HCT116 (cell line): ENCODE measurements at regions not wholly inside any gene's neighbourhood (a gene's known extent, or its start where the extent isn't known, plus 50 kb on each side); places are given as distances from the start of the nearest gene placed in this dataset.

Experiments used
- ATAC-seq: fragments of 200-7000 bp; cut with Tn5 transposase; 2 replicates; pipeline ENCODE4 v1.9.1; 2020; ENCODE audit warnings: mild to moderate bottlenecking, moderate library complexity
- BruUV-seq: library from RNA; stranded (reverse); fragments of 400-500 nt; replicated peaks from 2 replicates; lab custom pipeline; 2021; lab: Mats Ljungman, UMichigan
- CTCF ChIA-PET: fragments of 300-600 bp; sonication (Branson Sonifier 250); formaldehyde crosslinking; loops from one replicate; lab custom pipeline; 2021; ENCODE audit warnings: antibody characterized with exemption; lab: Charles Lee
- POLR2A ChIA-PET: fragments of 300-600, 350-600 bp; sonication (Branson Sonifier 250); formaldehyde crosslinking; loops from one replicate; lab custom pipeline; 2021; ENCODE audit warnings: antibody characterized with exemption; lab: Charles Lee
- RAD21 ChIA-PET, 2 experiments: fragments of 300-600 bp; sonication (Branson Sonifier 250); formaldehyde crosslinking; loops; one replicate each; lab custom pipeline; 2023; ENCODE audit warnings: low total read pairs in 2 of 2; ENCODE audit not compliant: uncharacterized antibody in 2 of 2, unreplicated experiment in 2 of 2, low non-redundant PET in 1 of 2; lab: Charles Lee
- DNase-seq: peaks from one replicate; pipeline ENCODE4 v3.0.0-alpha.2; 2010; ENCODE audit warnings: low read depth, low spot score
- H2AFZ ChIP-seq: fragments of 200-600 bp; shearing (Covaris generic), sonication (generic); 2 replicates; pipeline ENCODE4 v1.6.1; 2017; ENCODE audit warnings: low read depth, mixed run types, mixed read lengths, antibody characterized with exemption, low read length; ENCODE audit not compliant: poor library complexity, severe bottlenecking
- H3K27ac ChIP-seq: 2 replicates; pipeline ENCODE4 v1.5.1; 2012; ENCODE audit warnings: low read depth, low read length
- H3K27me3 ChIP-seq: fragments of 200-600 bp; sonication (generic); 2 replicates; pipeline ENCODE4 v1.6.1; 2016; ENCODE audit warnings: mixed run types, low read length, mixed read lengths; ENCODE audit not compliant: insufficient read depth
- H3K36me3 ChIP-seq, 2 experiments: fragments of 200-500 bp in 1 of 2; fragments of 200-600 bp in 1 of 2; sonication (Bioruptor generic) in 1 of 2; sonication (generic) in 1 of 2; 2 replicates each; pipeline versions ENCODE4 v1.5.1 to v1.6.1; 2014 to 2016; ENCODE audit warnings: low read length in 2 of 2, inconsistent platforms in 1 of 2, mixed read lengths in 1 of 2, mixed run types in 1 of 2; ENCODE audit not compliant: insufficient read depth in 2 of 2, control insufficient read depth in 1 of 2
- H3K4me1 ChIP-seq, 2 experiments: fragments of 200-600 bp in 1 of 2; sonication (generic) in 1 of 2; 2 replicates each; pipeline versions ENCODE4 v1.5.1 to v1.6.1; 2012 to 2017; ENCODE audit warnings: low read length in 2 of 2, inconsistent platforms in 1 of 2, mild to moderate bottlenecking in 1 of 2, mixed read lengths in 1 of 2, mixed run types in 1 of 2, moderate library complexity in 1 of 2; ENCODE audit not compliant: insufficient read depth in 2 of 2, control insufficient read depth in 1 of 2
- H3K4me2 ChIP-seq: fragments of 200-600 bp; sonication (generic); 2 replicates; pipeline ENCODE4 v1.6.1; 2017; ENCODE audit warnings: mixed run types, low read length, mixed read lengths
- H3K4me3 ChIP-seq, 2 experiments: fragments of 200-600 bp in 1 of 2; sonication (generic) in 1 of 2; replicated peaks in 1 of 2; 2 replicates each; pipeline ENCODE4 v1.5.1; 2011 to 2016; ENCODE audit warnings: low read length in 2 of 2, control low read depth in 1 of 2, low read depth in 1 of 2, mild to moderate bottlenecking in 1 of 2, mixed read lengths in 1 of 2, mixed run types in 1 of 2
- H3K79me2 ChIP-seq: fragments of 200-600 bp; sonication (generic); 2 replicates; pipeline ENCODE4 v1.6.1; 2017; ENCODE audit warnings: mild to moderate bottlenecking, mixed run types, low read length, moderate library complexity, mixed read lengths; ENCODE audit not compliant: insufficient read depth
- H3K9ac ChIP-seq: fragments of 200-600 bp; sonication (generic); 2 replicates; pipeline ENCODE4 v1.6.1; 2016; ENCODE audit warnings: low read length, mixed read lengths
- H3K9me2 ChIP-seq: fragments of 200-600 bp; sonication (generic), shearing (Covaris generic); 2 replicates; pipeline ENCODE4 v1.6.1; 2017; ENCODE audit warnings: mixed run types, mild to moderate bottlenecking, moderate library complexity; ENCODE audit not compliant: insufficient read depth
- H3K9me3 ChIP-seq, 2 experiments: fragments of 200-500 bp in 1 of 2; fragments of 200-600 bp in 1 of 2; sonication (Bioruptor generic) in 1 of 2; sonication (generic) in 1 of 2; 2 replicates each; pipeline ENCODE4 v1.6.1; 2014 to 2017; ENCODE audit warnings: low read length in 2 of 2, mixed read lengths in 2 of 2, inconsistent platforms in 1 of 2, low read depth in 1 of 2, mild to moderate bottlenecking in 1 of 2, mixed run types in 1 of 2, moderate library complexity in 1 of 2; ENCODE audit not compliant: control insufficient read depth in 1 of 2, insufficient read depth in 1 of 2
- H4K20me1 ChIP-seq: fragments of 200-600 bp; sonication (generic), shearing (Covaris generic); 2 replicates; pipeline ENCODE4 v1.6.1; 2017; ENCODE audit warnings: mixed run types, mild to moderate bottlenecking, moderate library complexity; ENCODE audit not compliant: insufficient read depth
- ATF3 ChIP-seq: IDR thresholded peaks from 2 replicates; pipeline ENCODE4 v1.6.1; 2012
- CEBPB ChIP-seq: IDR thresholded peaks from 2 replicates; pipeline ENCODE4 v1.6.1; 2012; ENCODE audit warnings: low read depth
- CTCF ChIP-seq, 3 experiments: fragments of 200-600 bp in 1 of 3; sonication (generic) in 1 of 3; IDR thresholded peaks in 2 of 3; conservative IDR thresholded peaks in 1 of 3; 2 replicates each; pipeline ENCODE4 v1.5.1; 2012 to 2017; ENCODE audit warnings: low read depth in 2 of 3, low read length in 2 of 3, antibody characterized with exemption in 1 of 3, borderline replicate concordance in 1 of 3, control low read depth in 1 of 3, mild to moderate bottlenecking in 1 of 3, mixed read lengths in 1 of 3, mixed run types in 1 of 3, moderate library complexity in 1 of 3; ENCODE audit not compliant: insufficient read depth in 1 of 3
- EGR1 ChIP-seq: IDR thresholded peaks from 2 replicates; pipeline ENCODE4 v1.6.1; 2012; ENCODE audit warnings: low read depth
- FOSL1 ChIP-seq: IDR thresholded peaks from 2 replicates; pipeline ENCODE4 v1.6.1; 2012; ENCODE audit warnings: low read depth
- MAX ChIP-seq: IDR thresholded peaks from 2 replicates; pipeline ENCODE4 v1.6.1; 2012
- POLR2A ChIP-seq: IDR thresholded peaks from 2 replicates; pipeline ENCODE4 v1.7.0; 2011; ENCODE audit warnings: borderline replicate concordance; ENCODE audit not compliant: insufficient read depth, insufficient read length; ENCODE audit errors: extremely low read depth
- RAD21 ChIP-seq: IDR thresholded peaks from 2 replicates; pipeline ENCODE4 v1.6.1; 2012; ENCODE audit warnings: low read depth, mild to moderate bottlenecking
- REST ChIP-seq: IDR thresholded peaks from 2 replicates; pipeline ENCODE4 v1.6.1; 2012; ENCODE audit warnings: low read depth
- SP1 ChIP-seq: IDR thresholded peaks from 2 replicates; pipeline ENCODE4 v1.6.1; 2012; ENCODE audit warnings: low read depth
- SRF ChIP-seq: IDR thresholded peaks from 2 replicates; pipeline ENCODE4 v1.6.1; 2012; ENCODE audit warnings: low read depth
- TCF7L2 ChIP-seq: IDR thresholded peaks from 2 replicates; pipeline ENCODE4 v1.7.0; 2011; ENCODE audit warnings: borderline replicate concordance, inconsistent platforms; ENCODE audit not compliant: insufficient read depth, insufficient read length; ENCODE audit errors: extremely low read depth
- YY1 ChIP-seq: IDR thresholded peaks from 2 replicates; pipeline ENCODE4 v1.6.1; 2011; ENCODE audit warnings: low read length, low read depth, moderate library complexity, mild to moderate bottlenecking; ENCODE audit not compliant: insufficient replicate concordance; ENCODE audit errors: extremely low read depth
- ZBTB33 ChIP-seq: IDR thresholded peaks from 2 replicates; pipeline ENCODE4 v1.6.1; 2011; ENCODE audit warnings: mild to moderate bottlenecking, low read length, moderate library complexity; ENCODE audit not compliant: insufficient replicate concordance; ENCODE audit errors: extremely low read depth
- intact Hi-C: fragments of 100-400 bp; cut with micrococcal nuclease; formaldehyde crosslinking; loops from 2 replicates; pipeline ENCODE4 v1.10.0; 2022

- Histone ChIP-seq H4K20me1 (no peaks in the 10 kb centered on the region), H3K36me3 (no peaks in the 10 kb centered on the region), H3K79me2 (no peaks in the 10 kb centered on the region), H3K27me3 (peaks cover 16% of the 10 kb centered on the region), H3K9me2 (no peaks in the 10 kb centered on the region), H2AFZ (no peak overlapping the region), H3K4me1 (no peaks in the 10 kb centered on the region), H3K4me2 (no peak overlapping the region), H3K27ac (no peak overlapping the region), H3K4me3 (no peak overlapping the region), H3K9ac (no peak overlapping the region), H3K9me3 (no peaks in the 10 kb centered on the region)
- CTCF ChIA-PET = no interaction called here
- intact Hi-C loops = no loop called here
- no peak for ATAC-seq
- POLR2A ChIA-PET = no interaction called here
- no peak for DNase-seq
- TF ChIP-seq REST (no peak), SRF (no peak), FOSL1 (no peak), SP1 (no peak), RAD21 (no peak), YY1 (no peak), TCF7L2 (no peak), ATF3 (no peak), MAX (no peak), CEBPB (no peak), CTCF (IDR thresholded peaks at IDR 0.05 in 2 of 3, conservative IDR thresholded peaks at IDR 0.05 in 1 of 3; ENCODE audit: borderline replicate concordance in 1 of 3, insufficient read depth in 1 of 3, low read depth in 2 of 3, low read length in 2 of 3) (no peak), POLR2A (no peak), ZBTB33 (no peak), EGR1 (no peak)
- BruUV-seq = no TSS peak
- RAD21 ChIA-PET = no interaction called here
Measured at GRCh38 chr16:56019274-56019673, 144.1 kb upstream of the CES5A start.
